ENCODE measurements at regions not wholly inside any gene's neighbourhood (a gene's known extent, or its start where the extent isn't known, plus 50 kb on each side); places are given as distances from the start of the nearest gene placed in this dataset.
A peak's percentile ranks its signal among the peaks of the same experiment; 100 is the strongest.

DNA sequence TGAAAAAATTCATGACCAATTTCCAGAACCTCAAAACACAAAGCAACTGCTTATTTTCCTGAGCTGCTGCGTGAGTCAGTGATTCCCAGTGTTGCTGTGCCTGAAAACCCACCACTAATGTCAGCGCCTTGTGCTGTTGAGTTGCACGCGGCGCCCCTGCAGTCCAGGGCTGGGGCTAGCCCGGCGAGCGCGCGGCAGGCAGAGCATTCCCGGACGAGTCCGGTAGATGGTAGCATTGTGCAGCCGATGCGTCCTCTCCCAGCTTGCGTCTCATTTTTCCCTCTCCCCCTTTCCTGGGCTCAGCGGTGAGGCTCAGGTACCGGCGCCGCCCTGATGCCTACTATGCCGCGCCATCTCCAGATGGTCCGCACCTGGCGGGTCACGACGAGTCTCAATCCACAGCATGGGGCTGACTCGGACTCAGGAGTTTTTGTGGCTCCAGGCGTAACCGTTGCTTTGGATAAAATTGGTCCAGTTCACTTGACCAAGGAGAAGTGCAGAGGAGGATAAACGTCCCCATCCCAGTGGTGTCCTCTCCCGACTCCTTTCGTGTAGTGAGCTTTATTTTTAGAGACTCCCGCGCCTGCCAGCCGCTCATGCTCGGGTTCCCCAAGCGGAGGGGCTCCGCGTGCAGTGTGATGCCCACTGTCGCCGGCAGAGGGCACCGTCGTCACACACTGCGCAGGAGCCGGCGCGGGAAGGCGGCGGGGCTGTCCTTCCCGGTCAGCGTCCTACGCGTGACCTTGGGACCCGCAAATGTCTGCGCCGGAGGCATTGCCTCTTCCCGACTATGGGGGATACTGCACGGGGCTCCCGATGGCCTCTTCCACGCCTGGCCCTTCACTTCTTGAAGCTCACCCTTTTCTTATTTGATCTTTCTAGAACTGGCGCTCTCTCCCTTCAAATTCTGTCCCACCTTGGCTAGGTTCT is 53.6 kb upstream of the IGFBP7 start:
- peak; percentile 72 to 80 (median 77) for DNase-seq (ENCODE audit: low read depth in 4 of 4, low spot score in 3 of 4)

DNA sequence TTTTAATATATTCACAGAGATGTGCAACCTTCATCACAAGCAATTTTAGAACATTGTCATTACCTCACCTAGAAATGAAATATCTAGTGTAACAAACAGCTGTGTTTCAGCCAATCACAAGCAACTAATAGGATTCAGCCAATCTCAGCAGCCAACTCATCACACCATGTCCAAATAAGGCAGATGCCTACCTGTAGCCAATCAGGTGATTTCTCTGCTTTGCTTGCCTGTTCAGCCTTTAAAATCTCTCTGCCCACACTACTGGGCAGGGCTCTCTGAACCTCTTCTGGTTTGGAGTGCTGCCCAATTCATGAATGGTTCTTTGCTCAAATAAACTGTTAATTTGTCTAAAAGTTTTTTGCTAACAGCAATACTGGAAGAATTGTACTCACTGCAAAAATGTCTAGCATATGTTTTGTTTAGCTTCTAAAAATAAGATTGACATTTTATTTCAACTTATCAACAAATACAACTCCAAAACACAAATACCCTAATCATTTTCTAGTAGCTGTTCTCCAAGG is 52.4 kb upstream of the IGFBP7 start:
- no peak for DNase-seq (ENCODE audit: low read depth in 4 of 4, low spot score in 3 of 4)

Measured in right renal pelvis (tissue), 4 donors.